SH-SY5Y (cell line): ENCODE measurements at regions not wholly inside any gene's neighbourhood (a gene's known extent, or its start where the extent isn't known, plus 50 kb on each side); places are given as distances from the start of the nearest gene placed in this dataset.

ENCODE experiments used
- GATA2 ChIP-seq: IDR thresholded peaks from 2 replicates; pipeline ENCODE4 v1.6.1; 2011; ENCODE audit warnings: mild to moderate bottlenecking, low read depth, low read length
- GATA3 ChIP-seq: IDR thresholded peaks from 2 replicates; pipeline ENCODE4 v1.6.1; 2011; ENCODE audit warnings: low read depth, mild to moderate bottlenecking, low read length, moderate library complexity

- TF ChIP-seq GATA2 (no peak), GATA3 (no peak)
These were observed 62.6 kb upstream of the IRF2BP2 start for GRCh38 chr1:234672349-234673135.
